Activated T-cell treated with anti-CD3 and anti-CD28 coated beads, Interleukin-2, amount 50 U/mL, for 4 hours (primary cell): ENCODE measurements at regions not wholly inside any gene's neighbourhood (a gene's known extent, or its start where the extent isn't known, plus 50 kb on each side); places are given as distances from the start of the nearest gene placed in this dataset.

ENCODE experiments used
- ATAC-seq, 2 donors: fragments of 200-7000 bp; cut with Tn5 transposase; one replicate each; pipeline ENCODE4 v1.10.0; 2021
- DNase-seq: peaks from one replicate; pipeline ENCODE4 v3.0.0-alpha.2; 2020
- H3K27me3 Mint-ChIP-seq: one replicate; pipeline ENCODE4 v1.8.0; 2021; ENCODE audit warnings: low read depth, mixed read lengths
- H3K36me3 Mint-ChIP-seq: one replicate; pipeline ENCODE4 v1.8.0; 2022; ENCODE audit warnings: mixed read lengths; ENCODE audit not compliant: insufficient read depth
- H3K4me1 Mint-ChIP-seq: one replicate; pipeline ENCODE4 v1.8.0; 2021; ENCODE audit warnings: low read depth, mixed read lengths
- H3K4me3 Mint-ChIP-seq: one replicate; pipeline ENCODE4 v1.8.0; 2021; ENCODE audit warnings: mild to moderate bottlenecking, moderate library complexity, mixed read lengths
- H3K9me3 Mint-ChIP-seq: one replicate; pipeline ENCODE4 v1.8.0; 2021; ENCODE audit warnings: mixed read lengths

GRCh38 chr12:126700096-126700495 lies 1566.9 kb upstream of the TMEM132C start:
- Mint-ChIP-seq H3K4me1 (no peaks in the 10 kb centered on the region), H3K4me3 (no peak overlapping the region), H3K36me3 (no peaks in the 10 kb centered on the region), H3K27me3 (no peaks in the 10 kb centered on the region), H3K9me3 (peaks cover 5% of the 10 kb centered on the region)
- DNase-seq (no peak), ATAC-seq (no peak)

DNA sequence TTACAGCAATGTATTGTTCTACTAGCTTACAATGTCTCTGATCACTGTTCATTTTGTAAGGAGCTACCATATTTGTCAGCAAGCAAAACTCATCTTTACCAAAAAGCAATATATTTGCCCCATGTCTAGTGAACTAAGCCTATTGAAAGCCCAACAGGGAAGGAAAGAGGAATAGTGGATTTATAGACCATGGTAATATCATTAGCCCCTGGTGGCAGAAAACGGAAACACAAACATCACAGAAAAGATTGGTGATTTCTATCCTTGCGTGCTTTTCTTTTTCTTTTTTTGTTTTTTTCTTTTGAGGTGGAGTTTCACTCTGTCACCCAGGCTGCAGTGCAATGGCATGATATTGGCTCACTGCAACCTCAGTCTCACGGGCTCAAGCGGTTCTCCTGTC lies 1562.4 kb upstream of the TMEM132C start:
- Mint-ChIP-seq H3K27me3 (no peaks in the 10 kb centered on the region), H3K4me3 (no peak overlapping the region), H3K36me3 (no peaks in the 10 kb centered on the region), H3K9me3 (peaks cover 5% of the 10 kb centered on the region), H3K4me1 (peaks cover 4% of the 10 kb centered on the region)
- DNase-seq = no peak
- no peak for ATAC-seq

DNA sequence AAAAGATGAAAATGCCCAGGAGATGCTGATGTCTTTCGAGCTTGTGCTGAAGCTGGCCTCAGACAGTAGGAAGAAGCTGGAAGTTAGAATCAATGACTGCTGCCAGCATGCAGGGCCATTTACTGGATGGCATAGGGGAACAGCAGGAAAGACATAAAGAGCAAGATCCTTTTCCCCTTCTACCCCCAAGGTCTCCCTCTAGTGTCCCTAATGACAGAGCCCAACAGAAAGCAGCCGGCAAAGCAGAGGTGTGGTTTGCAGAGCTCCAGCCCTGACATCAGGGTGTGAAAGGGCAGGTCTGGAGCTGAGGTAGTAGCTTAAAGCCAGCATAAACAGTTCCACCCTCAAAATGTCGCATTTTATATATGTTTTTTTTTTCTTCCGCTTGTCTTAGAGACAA lies 1560.7 kb upstream of the TMEM132C start:
- Mint-ChIP-seq H3K9me3 (no peaks in the 10 kb centered on the region), H3K4me3 (no peak overlapping the region), H3K4me1 (peaks cover 4% of the 10 kb centered on the region), H3K27me3 (no peaks in the 10 kb centered on the region), H3K36me3 (no peaks in the 10 kb centered on the region)
- no peak for DNase-seq
- ATAC-seq = no peak

- Mint-ChIP-seq H3K4me3 (no peak overlapping the region), H3K9me3 (no peaks in the 10 kb centered on the region), H3K27me3 (no peaks in the 10 kb centered on the region), H3K36me3 (no peaks in the 10 kb centered on the region), H3K4me1 (peaks cover 4% of the 10 kb centered on the region)
- ATAC-seq = peak; percentile 84 to 86
- no peak for DNase-seq
These were observed 1558.5 kb upstream of the TMEM132C start for GRCh38 chr12:126708492-126708896.

- Mint-ChIP-seq H3K36me3 (no peaks in the 10 kb centered on the region), H3K9me3 (peaks cover 9% of the 10 kb centered on the region), H3K4me1 (no peaks in the 10 kb centered on the region), H3K4me3 (no peak overlapping the region), H3K27me3 (peaks cover 4% of the 10 kb centered on the region)
- no peak for DNase-seq
- ATAC-seq = no peak
These were observed 1548.6 kb upstream of the TMEM132C start for GRCh38 chr12:126718365-126718764.

- ATAC-seq (no peak), DNase-seq (no peak)
- Mint-ChIP-seq H3K4me1 (no peaks in the 10 kb centered on the region), H3K4me3 (no peak overlapping the region), H3K27me3 (peaks cover 15% of the 10 kb centered on the region), H3K9me3 (peaks cover 14% of the 10 kb centered on the region), H3K36me3 (no peaks in the 10 kb centered on the region)
These were observed 1546.9 kb upstream of the TMEM132C start for GRCh38 chr12:126719912-126720705.

DNA sequence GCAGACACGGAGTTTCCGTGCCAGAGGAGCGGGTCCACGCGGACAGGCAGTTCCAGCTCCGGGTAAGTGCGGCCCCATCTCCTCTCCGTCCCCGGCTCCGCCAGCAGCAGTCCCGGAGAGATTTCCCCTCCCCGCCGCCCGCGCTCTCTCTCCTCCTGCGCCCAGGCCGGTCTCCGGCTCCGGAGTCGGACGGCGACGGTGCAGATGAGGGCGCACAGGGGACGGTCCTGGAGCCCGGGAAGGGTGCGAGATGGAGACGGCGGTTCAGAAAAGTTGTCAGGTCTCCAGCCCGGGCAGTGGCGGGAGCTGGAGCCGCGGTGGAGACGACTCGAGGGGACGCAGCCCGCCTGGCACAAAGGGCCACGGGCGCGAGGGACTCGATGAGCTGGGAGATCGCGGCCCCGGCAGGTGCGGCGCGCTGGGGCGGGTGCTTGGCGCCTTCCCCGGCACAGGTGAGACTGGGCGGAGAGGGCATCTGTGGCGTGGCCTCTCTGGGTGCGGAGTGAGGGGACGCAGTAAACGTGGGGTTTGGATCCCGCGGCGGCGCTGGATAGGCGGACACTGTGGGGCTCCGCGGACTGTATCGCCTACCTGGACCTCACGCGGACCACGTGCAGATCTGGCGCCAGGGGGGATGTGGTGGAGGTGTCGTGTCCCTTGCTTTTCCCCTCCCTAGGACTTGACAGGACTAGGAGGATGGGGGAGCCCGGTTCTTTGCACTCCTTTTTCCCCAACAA lies 1540.3 kb upstream of the TMEM132C start:
- Mint-ChIP-seq H3K27me3 (peaks cover 32% of the 10 kb centered on the region), H3K9me3 (peaks cover 9% of the 10 kb centered on the region), H3K36me3 (no peaks in the 10 kb centered on the region), H3K4me1 (peaks cover 2% of the 10 kb centered on the region), H3K4me3 (no peak overlapping the region)
- ATAC-seq (no peak), DNase-seq (no peak)

DNA sequence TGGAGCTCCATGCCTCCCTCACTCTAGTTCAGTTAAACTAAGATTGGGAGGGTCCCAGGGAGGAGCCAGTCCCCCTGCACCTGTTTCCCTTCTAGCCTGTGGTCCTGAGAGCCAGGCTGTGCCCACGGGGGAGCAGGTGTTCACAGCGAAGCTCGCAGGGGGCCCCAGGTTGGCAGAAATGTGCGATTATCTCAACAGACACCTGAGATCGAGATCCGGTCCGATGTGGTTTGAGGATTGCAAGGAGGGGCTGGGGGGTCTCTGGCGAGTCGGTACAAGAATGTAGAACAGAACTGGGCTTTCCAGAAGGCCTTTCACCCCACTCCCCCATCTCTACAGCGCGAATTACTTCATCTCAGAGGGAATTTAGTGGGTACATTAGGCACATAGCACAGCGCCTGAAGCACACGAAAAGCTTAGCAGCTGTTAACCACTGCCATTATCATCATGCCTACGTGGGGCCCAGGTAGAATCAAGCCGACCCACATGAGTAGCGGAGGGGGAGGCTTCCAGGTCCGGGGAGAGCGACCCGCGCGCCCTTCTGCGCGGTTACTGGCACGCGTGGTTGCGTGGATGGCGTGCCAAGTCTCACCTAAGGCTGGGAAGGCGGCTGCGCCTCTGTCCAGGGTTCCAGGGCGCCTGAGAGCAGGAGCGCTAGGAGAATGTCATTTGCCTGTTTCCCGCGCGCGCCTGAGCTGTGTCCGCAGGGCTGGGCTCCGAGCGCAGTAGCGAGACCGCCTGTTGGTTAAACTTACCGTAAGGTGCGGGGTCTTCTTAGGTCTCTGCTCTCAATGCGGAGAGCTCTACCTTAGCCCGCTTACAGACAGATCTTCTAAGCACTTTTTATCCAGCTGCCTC lies 1539.5 kb upstream of the TMEM132C start:
- no peak overlapping the region for H3K4me3 Mint-ChIP-seq
- ATAC-seq = no peak

DNA sequence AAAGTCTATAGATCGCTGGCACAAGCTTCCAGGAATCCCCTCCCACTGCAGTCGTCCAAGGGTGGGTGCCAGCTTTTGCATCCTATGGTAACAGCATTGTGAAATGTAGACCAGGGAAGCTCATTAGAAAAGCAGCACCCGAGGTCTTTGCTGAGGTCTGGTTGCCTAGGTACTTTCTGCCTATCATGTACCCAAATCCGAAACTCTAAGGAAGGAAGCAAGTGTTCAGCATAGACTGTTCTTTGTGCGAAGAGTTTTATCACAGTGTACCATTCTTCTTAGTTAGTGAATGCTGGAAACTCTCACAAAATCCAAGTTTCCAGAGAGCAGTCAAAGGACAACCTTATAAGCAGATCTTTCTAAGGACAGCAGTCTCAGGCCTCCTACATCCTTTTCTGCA lies 1532.7 kb upstream of the TMEM132C start:
- H3K27me3 Mint-ChIP-seq = peaks cover 2% of the 10 kb centered on the region
- no peak for ATAC-seq

More for the DNA sequence above, 1539.5 kb upstream of the TMEM132C start:
- H3K9me3 Mint-ChIP-seq = peaks cover 9% of the 10 kb centered on the region
- peaks cover 2% of the 10 kb centered on the region for H3K4me1 Mint-ChIP-seq
- peaks cover 32% of the 10 kb centered on the region for H3K27me3 Mint-ChIP-seq
- no peak for DNase-seq
- H3K36me3 Mint-ChIP-seq = no peaks in the 10 kb centered on the region

DNA sequence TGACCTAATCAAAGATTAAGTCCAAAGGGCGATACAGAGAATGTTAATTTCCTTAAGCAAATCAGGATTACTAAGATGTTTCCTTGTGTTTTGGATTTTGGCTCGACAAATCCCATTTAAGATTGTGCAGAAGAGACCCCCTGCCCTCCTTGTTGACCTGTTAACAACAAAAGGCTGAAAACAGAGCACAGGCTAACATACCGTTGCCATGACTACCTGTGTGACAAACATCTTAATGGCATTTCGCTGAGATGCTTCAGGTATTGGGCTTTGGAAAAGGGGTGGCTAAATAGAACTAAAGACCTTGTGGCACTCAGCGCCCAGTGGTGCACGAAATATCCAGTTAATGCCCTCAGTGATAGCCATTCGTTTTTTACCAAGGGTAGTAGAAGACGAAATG lies 1532.3 kb upstream of the TMEM132C start:
- no peak for ATAC-seq
- H3K9me3 Mint-ChIP-seq = peaks cover 12% of the 10 kb centered on the region
- no peaks in the 10 kb centered on the region for H3K4me1 Mint-ChIP-seq
- DNase-seq = no peak
- peaks cover 2% of the 10 kb centered on the region for H3K27me3 Mint-ChIP-seq
- no peaks in the 10 kb centered on the region for H3K36me3 Mint-ChIP-seq
- no peak overlapping the region for H3K4me3 Mint-ChIP-seq

More for the DNA sequence above, 1532.7 kb upstream of the TMEM132C start:
- H3K9me3 Mint-ChIP-seq = peaks cover 14% of the 10 kb centered on the region
- H3K4me3 Mint-ChIP-seq = no peak overlapping the region
- DNase-seq = no peak
- H3K4me1 Mint-ChIP-seq = no peaks in the 10 kb centered on the region
- no peaks in the 10 kb centered on the region for H3K36me3 Mint-ChIP-seq

DNA sequence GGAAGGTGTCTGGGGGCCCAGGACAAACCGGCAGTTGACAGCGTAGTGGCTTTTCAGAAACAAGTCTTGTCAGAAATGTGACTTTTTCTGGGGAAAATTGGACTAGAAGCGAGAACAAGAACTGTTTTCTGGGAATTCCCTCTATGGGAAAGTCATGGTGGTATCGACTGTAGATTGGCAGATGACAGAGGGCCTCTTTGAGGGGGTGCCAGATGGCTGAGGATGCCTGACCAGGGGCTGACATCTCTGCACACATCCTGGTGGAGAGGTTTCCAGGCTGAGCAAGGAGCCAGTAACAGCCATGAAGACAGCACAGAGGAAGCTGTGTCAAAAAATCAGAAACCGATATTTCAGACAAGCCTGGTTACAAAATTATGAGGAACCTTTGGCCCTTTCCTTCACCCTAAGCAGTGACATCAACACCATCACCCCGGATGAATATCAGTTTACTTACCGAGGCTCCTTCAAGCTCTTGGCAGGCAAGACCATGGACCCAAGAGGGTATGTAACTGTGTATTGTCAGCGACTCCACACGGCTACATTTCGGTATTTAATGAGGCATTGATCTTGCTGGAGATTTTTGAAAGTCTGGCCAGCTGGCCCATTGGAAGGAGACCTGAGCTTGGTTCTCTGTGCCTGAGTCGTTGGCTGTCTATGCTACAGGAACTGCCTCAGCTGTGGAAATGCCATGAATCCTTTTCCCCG lies 1525.3 kb upstream of the TMEM132C start:
- Mint-ChIP-seq H3K36me3 (peaks cover 2% of the 10 kb centered on the region), H3K27me3 (no peaks in the 10 kb centered on the region), H3K4me3 (no peak overlapping the region), H3K4me1 (no peaks in the 10 kb centered on the region), H3K9me3 (peaks cover 8% of the 10 kb centered on the region)
- no peak for DNase-seq
- ATAC-seq = no peak

DNA sequence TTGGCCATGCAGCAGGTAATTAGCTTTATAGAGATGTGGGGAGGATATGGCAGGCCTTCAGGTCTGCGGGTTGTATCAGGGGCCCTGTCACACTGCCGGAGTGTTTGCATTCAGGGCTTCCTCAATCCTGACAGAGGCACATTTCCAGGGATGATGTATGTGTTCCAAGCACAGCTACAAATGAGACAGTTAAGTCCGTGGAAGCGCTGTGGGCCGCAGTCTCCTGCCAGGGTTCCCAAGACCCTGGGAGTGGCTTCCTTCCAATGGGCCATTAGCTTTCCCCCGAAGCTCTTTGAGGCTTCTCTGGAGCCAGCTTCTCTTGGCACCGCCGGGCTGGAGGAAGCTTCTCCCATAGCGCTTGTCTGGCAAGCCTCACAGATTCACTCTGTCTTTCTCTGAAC lies 1524.7 kb upstream of the TMEM132C start:
- peaks cover 2% of the 10 kb centered on the region for H3K36me3 Mint-ChIP-seq
- no peak for DNase-seq
- no peaks in the 10 kb centered on the region for H3K27me3 Mint-ChIP-seq
- no peak overlapping the region for H3K4me3 Mint-ChIP-seq
- no peak for ATAC-seq
- peaks cover 8% of the 10 kb centered on the region for H3K9me3 Mint-ChIP-seq
- H3K4me1 Mint-ChIP-seq = no peaks in the 10 kb centered on the region

GRCh38 chr12:126747530-126748149 lies 1519.3 kb upstream of the TMEM132C start:
- ATAC-seq = peak in 1 of 2 donors; percentile 55

More at GRCh38 chr12:126747530-126748149, 1519.3 kb upstream of the TMEM132C start:
- Mint-ChIP-seq H3K9me3 (no peaks in the 10 kb centered on the region), H3K27me3 (no peaks in the 10 kb centered on the region), H3K36me3 (peaks cover 3% of the 10 kb centered on the region), H3K4me3 (no peak overlapping the region), H3K4me1 (peaks cover 2% of the 10 kb centered on the region)
- DNase-seq = peak; percentile 34
